Adrenal gland (tissue), 9 donors: ENCODE measurements at regions not wholly inside any gene's neighbourhood (a gene's known extent, or its start where the extent isn't known, plus 50 kb on each side); places are given as distances from the start of the nearest gene placed in this dataset.

Experiments
- DNase-seq, 7 donors: peaks; one replicate each; pipeline ENCODE4 v3.0.0-alpha.2; 2019 to 2020
- H3K27ac ChIP-seq, 5 donors: fragments of 200-600 bp; sonication (generic) in 4 of 5; 1 replicate in 3 of 5; 2 replicates in 2 of 5; pipeline versions ENCODE4 v1.5.1 to v1.8.0; 2016 to 2020; ENCODE audit warnings: mild to moderate bottlenecking in 1 of 5
- H3K27me3 ChIP-seq: fragments of 200-600 bp; 2 replicates; pipeline ENCODE4 v1.8.0; 2021
- H3K36me3 ChIP-seq, 2 donors: fragments of 200-600 bp; replicated peaks in 1 of 2; 1 replicate in 1 of 2; 2 replicates in 1 of 2; pipeline versions ENCODE4 v1.5.1 to v1.8.0; 2018 to 2022
- H3K4me1 ChIP-seq, 2 donors: fragments of 200-600 bp; replicated peaks in 1 of 2; 1 replicate in 1 of 2; 2 replicates in 1 of 2; pipeline versions ENCODE4 v1.5.1 to v1.8.0; 2018 to 2021
- H3K4me3 ChIP-seq, 4 donors: fragments of 200-600 bp; sonication (generic) in 3 of 4; one replicate each; pipeline ENCODE4 v1.5.1; 2016 to 2018
- H3K9me3 ChIP-seq, 3 donors: fragments of 200-600 bp; sonication (generic) in 1 of 3; replicated peaks in 1 of 3; 1 replicate in 2 of 3; 2 replicates in 1 of 3; pipeline versions ENCODE4 v1.5.1 to v1.8.0; 2016 to 2021
- POLR2A ChIP-seq, 2 donors: fragments of 450-650 bp; IDR thresholded peaks; one replicate each; pipeline ENCODE4 v1.6.1; 2017; ENCODE audit warnings: antibody characterized with exemption in 2 of 2, mild to moderate bottlenecking in 2 of 2, moderate library complexity in 1 of 2
- WGBS, 4 donors: extraction: QIAGEN DNeasy Blood & Tissue Kit in 2 of 4; methylation state at CpG; one replicate each; pipeline versions ENCODE4 v1.1.5 to v1.1.7; 2013 to 2017; 5-methylcytosine and 5-hydroxymethylcytosine counted together
- intact Hi-C, 2 donors: fragments of 100-400 bp; cut with DNase I; formaldehyde crosslinking; loops; one replicate each; pipeline versions ENCODE4 v1.14.1 to v1.15.0; 2022 to 2023
- TF ChIP-seq, protein P1 (sequence below), 6 experiments: fragments of 450-650 bp in 4 of 6; fragments of 200-600 bp in 2 of 6; sonication (generic) in 1 of 6; IDR thresholded peaks; 1 replicate in 5 of 6; 2 replicates in 1 of 6; pipeline versions ENCODE4 v1.5.1 to v1.8.0; 2016 to 2021; ENCODE audit warnings: antibody characterized with exemption in 6 of 6, mild to moderate bottlenecking in 2 of 6, moderate library complexity in 1 of 6
- donor health status: healthy with polysubstance abuse.
- donor health status: Bipolar disorder and iron deficiency.
- donor health status: DM: yes; HTN: yes; CAD: no.
- donor health status: DM: no; HTN: no; CAD: no.
- donor health status: DM: no; HTN: no; CAD: no.

DNA sequence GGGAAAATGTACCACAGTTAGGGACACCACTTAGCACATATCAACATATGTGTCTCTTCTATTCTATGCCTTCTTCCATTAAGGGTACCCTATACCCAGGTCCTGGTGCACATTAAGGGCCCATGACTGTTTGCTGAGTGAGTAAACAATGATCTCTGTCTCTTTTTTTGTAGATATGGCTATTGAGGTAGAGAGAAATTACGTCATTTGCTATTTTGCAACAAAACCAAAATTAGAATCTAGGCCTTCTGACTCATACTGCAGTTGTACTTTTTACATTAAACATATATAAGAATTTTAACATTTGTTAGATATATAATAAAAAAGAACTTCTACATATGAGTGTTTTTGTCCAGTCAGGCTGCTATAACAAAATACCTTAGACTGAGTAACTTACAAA lies 683.2 kb upstream of the LRRN3 start:
- Histone ChIP-seq H3K4me1 (no peaks in the 10 kb centered on the region), H3K36me3 (no peaks in the 10 kb centered on the region), H3K4me3 (no peak overlapping the region), H3K27ac (no peak overlapping the region), H3K27me3 (no peaks in the 10 kb centered on the region), H3K9me3 (no peaks in the 10 kb centered on the region)
- intact Hi-C loops: no loop called here
- no peak for DNase-seq
- TF ChIP-seq, protein P1, sequence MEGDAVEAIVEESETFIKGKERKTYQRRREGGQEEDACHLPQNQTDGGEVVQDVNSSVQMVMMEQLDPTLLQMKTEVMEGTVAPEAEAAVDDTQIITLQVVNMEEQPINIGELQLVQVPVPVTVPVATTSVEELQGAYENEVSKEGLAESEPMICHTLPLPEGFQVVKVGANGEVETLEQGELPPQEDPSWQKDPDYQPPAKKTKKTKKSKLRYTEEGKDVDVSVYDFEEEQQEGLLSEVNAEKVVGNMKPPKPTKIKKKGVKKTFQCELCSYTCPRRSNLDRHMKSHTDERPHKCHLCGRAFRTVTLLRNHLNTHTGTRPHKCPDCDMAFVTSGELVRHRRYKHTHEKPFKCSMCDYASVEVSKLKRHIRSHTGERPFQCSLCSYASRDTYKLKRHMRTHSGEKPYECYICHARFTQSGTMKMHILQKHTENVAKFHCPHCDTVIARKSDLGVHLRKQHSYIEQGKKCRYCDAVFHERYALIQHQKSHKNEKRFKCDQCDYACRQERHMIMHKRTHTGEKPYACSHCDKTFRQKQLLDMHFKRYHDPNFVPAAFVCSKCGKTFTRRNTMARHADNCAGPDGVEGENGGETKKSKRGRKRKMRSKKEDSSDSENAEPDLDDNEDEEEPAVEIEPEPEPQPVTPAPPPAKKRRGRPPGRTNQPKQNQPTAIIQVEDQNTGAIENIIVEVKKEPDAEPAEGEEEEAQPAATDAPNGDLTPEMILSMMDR (IDR thresholded peaks at IDR 0.05): no peak
- TF ChIP-seq POLR2A (IDR thresholded peaks at IDR 0.05): no peak
- WGBS, 4 donors: 24 to 47% (median 35%) methylated on average over 1 of the region's 1 CpG

DNA sequence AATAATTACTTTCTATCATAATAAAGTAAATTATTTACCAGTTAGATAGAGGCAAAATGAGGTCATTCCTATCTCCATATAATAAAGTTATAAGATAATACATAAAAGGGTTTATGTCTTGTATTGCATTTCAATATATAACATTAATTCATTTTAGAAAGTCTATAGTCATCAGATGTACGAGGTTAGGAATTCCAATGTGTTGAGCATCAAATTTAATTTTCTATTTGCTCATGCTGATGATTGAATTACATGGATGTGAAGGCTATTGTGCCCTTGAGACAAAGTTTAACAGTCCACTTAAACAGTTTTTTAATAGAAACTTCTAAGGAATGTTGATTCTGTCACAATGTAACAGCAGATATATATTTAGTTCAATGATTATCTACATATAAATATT lies 678.3 kb upstream of the LRRN3 start:
- Histone ChIP-seq H3K4me3 (no peak overlapping the region), H3K4me1 (no peaks in the 10 kb centered on the region), H3K27me3 (no peaks in the 10 kb centered on the region), H3K27ac (no peak overlapping the region), H3K36me3 (no peaks in the 10 kb centered on the region), H3K9me3 (no peaks in the 10 kb centered on the region)
- intact Hi-C loops: no loop called here
- DNase-seq: no peak
- 45 to 70% (median 58%) methylated on average over 1 of the region's 1 CpG for WGBS, 4 donors
- TF ChIP-seq, protein P1 (IDR thresholded peaks at IDR 0.05): no peak
- no peak for TF ChIP-seq POLR2A (IDR thresholded peaks at IDR 0.05)

DNA sequence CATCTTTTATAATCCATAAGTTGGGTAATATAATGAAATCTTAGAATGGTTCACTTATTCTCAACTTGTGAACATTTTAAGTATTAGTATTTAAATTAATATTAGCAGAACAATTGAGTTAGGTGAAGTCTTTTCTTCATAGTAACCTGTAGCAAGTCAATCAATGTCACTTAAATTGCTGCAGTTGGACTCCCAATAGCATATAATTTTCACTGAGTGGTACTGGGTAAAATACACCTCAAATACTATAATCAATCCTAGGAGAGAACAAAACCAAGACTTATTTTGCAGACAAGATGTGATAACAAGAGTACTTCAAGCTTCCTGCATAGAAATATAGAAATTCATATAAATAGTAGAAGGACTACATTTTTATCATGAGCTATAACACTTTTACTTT lies 677.9 kb upstream of the LRRN3 start:
- no peaks in the 10 kb centered on the region for H3K27me3 ChIP-seq
- no peak overlapping the region for H3K4me3 ChIP-seq
- H3K36me3 ChIP-seq: no peaks in the 10 kb centered on the region
- H3K9me3 ChIP-seq: no peaks in the 10 kb centered on the region
- DNase-seq: no peak
- no peak overlapping the region for H3K27ac ChIP-seq
- TF ChIP-seq POLR2A (IDR thresholded peaks at IDR 0.05): no peak
- TF ChIP-seq, protein P1 (IDR thresholded peaks at IDR 0.05): no peak
- no peaks in the 10 kb centered on the region for H3K4me1 ChIP-seq
- intact Hi-C loops: no loop called here

DNA sequence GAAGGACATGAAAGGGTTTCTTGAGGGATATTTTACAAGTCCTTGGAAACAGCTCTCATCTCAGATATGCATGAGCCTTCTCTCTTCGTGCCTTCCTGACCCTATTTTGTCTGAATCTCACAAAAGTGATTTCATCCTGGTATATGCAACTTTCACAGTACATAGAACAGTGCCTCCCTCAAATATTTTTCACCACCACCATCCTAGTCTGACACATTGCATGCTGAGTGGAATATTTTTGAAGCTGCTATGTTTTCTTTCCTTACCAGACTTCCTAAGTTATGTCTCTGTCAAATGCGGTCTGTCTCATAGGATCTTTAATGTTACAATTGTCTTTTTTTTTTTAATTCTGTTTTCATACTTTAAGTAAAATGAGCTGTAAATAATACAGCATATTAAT lies 673.3 kb upstream of the LRRN3 start:
- WGBS, 4 donors: 66 to 76% (median 74%) methylated on average over 2 of the region's 2 CpGs
- no peaks in the 10 kb centered on the region for H3K27me3 ChIP-seq
- H3K4me3 ChIP-seq: no peak overlapping the region
- no peak overlapping the region for H3K27ac ChIP-seq
- no peaks in the 10 kb centered on the region for H3K4me1 ChIP-seq
- DNase-seq: no peak
- H3K36me3 ChIP-seq: no peaks in the 10 kb centered on the region
- TF ChIP-seq, protein P1 (IDR thresholded peaks at IDR 0.05): no peak
- no peak for TF ChIP-seq POLR2A (IDR thresholded peaks at IDR 0.05)
- intact Hi-C loops: no loop called here
- no peaks in the 10 kb centered on the region for H3K9me3 ChIP-seq
